Renal cortex interstitium (tissue), 11 donors: ENCODE measurements at regions not wholly inside any gene's neighbourhood (a gene's known extent, or its start where the extent isn't known, plus 50 kb on each side); places are given as distances from the start of the nearest gene placed in this dataset.
A peak's percentile ranks its signal among the peaks of the same experiment; 100 is the strongest.

ENCODE experiments used
- DNase-seq, 11 donors: peaks; one replicate each; pipeline ENCODE4 v3.0.0-alpha.2; 2013; ENCODE audit warnings: low read depth in 9 of 11, low spot score in 4 of 11; ENCODE audit errors: extremely low read depth in 1 of 11

GRCh38 chr5:41670854-41671479 is 160.6 kb upstream of the PLCXD3 start:
- DNase-seq, result no peak

GRCh38 chr5:41670216-41670615 is 159.8 kb upstream of the PLCXD3 start:
- DNase-seq, result no peak

GRCh38 chr5:41661254-41661653 is 150.9 kb upstream of the PLCXD3 start:
- DNase-seq, result no peak

GRCh38 chr5:41656597-41656996 is 146.2 kb upstream of the PLCXD3 start:
- DNase-seq, result no peak

GRCh38 chr5:41650131-41650530 is 139.7 kb upstream of the PLCXD3 start:
- DNase-seq, result no peak

- DNase-seq, result no peak
Measured at GRCh38 chr5:41649659-41650058, 139.3 kb upstream of the PLCXD3 start.

GRCh38 chr5:41648996-41649395 is 138.6 kb upstream of the PLCXD3 start:
- no peak for DNase-seq

GRCh38 chr5:41641621-41642020 is 131.2 kb upstream of the PLCXD3 start:
- DNase-seq, result no peak

- DNase-seq, result no peak
Measured at GRCh38 chr5:41638685-41639084, 128.3 kb upstream of the PLCXD3 start.

GRCh38 chr5:41637869-41638268 is 127.5 kb upstream of the PLCXD3 start:
- no peak for DNase-seq

GRCh38 chr5:41637424-41637823 is 127.0 kb upstream of the PLCXD3 start:
- DNase-seq, result no peak

- peak in 1 of 11 donors; percentile 0 for DNase-seq
Measured at GRCh38 chr5:41636605-41637004, 126.2 kb upstream of the PLCXD3 start.

GRCh38 chr5:41629897-41630296 is 119.5 kb upstream of the PLCXD3 start:
- no peak for DNase-seq

GRCh38 chr5:41625571-41625970 is 115.2 kb upstream of the PLCXD3 start:
- no peak for DNase-seq

- DNase-seq, result no peak
Measured at GRCh38 chr5:41621420-41621819, 111.0 kb upstream of the PLCXD3 start.

GRCh38 chr5:41617843-41618515 is 107.6 kb upstream of the PLCXD3 start:
- no peak for DNase-seq

GRCh38 chr5:41610386-41610785 is 100.0 kb upstream of the PLCXD3 start:
- no peak for DNase-seq

- no peak for DNase-seq
Measured at GRCh38 chr5:41600731-41601130, 90.3 kb upstream of the PLCXD3 start.

- DNase-seq, result no peak
Measured at GRCh38 chr5:41598011-41598410, 87.6 kb upstream of the PLCXD3 start.

GRCh38 chr5:41587668-41588067 is 77.3 kb upstream of the PLCXD3 start:
- DNase-seq, result no peak

GRCh38 chr5:41575110-41575779 is 64.8 kb upstream of the PLCXD3 start:
- DNase-seq, result no peak
